ENCODE measurements at regions not wholly inside any gene's neighbourhood (a gene's known extent, or its start where the extent isn't known, plus 50 kb on each side); places are given as distances from the start of the nearest gene placed in this dataset.

DNA sequence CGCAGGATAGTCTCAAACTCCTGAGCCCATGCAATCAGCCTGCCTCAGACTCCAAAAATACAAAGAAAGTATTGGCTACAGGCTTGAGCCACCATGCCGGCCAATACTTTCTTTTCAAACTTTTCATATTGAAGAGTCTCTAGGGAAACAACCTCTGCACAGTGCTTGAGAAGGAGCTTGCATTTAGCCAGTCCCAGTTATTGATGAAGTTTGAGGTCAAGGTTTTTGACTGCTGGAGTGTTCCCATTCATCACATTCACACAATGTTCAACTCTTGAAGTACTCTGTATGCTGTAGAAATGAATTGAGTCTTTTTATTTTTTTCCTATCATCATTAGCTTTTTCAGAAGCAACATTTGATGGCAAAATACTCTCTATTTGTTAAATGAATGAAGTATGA, 355.8 kb upstream of the E2F7 start:
- Histone ChIP-seq H3K4me1 (no peaks in the 10 kb centered on the region), H3K9me3 (no peaks in the 10 kb centered on the region), H3K27ac (no peak overlapping the region), H3K4me3 (no peak overlapping the region), H3K4me2 (no peak overlapping the region)
- TF ChIP-seq SMC3 (IDR thresholded peaks at IDR 0.05), result no peak
- no peak for TF ChIP-seq CBX8 (IDR thresholded peaks at IDR 0.05)
- no peak for TF ChIP-seq POLR2AphosphoS2 (conservative IDR thresholded peaks at IDR 0.05; ENCODE audit: low read length)
- TF ChIP-seq, protein P1, sequence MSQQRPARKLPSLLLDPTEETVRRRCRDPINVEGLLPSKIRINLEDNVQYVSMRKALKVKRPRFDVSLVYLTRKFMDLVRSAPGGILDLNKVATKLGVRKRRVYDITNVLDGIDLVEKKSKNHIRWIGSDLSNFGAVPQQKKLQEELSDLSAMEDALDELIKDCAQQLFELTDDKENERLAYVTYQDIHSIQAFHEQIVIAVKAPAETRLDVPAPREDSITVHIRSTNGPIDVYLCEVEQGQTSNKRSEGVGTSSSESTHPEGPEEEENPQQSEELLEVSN (IDR thresholded peaks at IDR 0.05; ENCODE audit: borderline replicate concordance, low read depth), result no peak
- TF ChIP-seq RARB (CRISPR knock-in tag; IDR thresholded peaks at IDR 0.05), result no peak
- no peak for TF ChIP-seq HDAC2 (IDR thresholded peaks at IDR 0.05)
- no peak for TF ChIP-seq MYC (IDR thresholded peaks at IDR 0.05; ENCODE audit: borderline replicate concordance, low read length)
- TF ChIP-seq RFX5 (IDR thresholded peaks at IDR 0.05), result no peak
- no peak for TF ChIP-seq SREBF2 (IDR thresholded peaks at IDR 0.05)
- TF ChIP-seq, protein P2, sequence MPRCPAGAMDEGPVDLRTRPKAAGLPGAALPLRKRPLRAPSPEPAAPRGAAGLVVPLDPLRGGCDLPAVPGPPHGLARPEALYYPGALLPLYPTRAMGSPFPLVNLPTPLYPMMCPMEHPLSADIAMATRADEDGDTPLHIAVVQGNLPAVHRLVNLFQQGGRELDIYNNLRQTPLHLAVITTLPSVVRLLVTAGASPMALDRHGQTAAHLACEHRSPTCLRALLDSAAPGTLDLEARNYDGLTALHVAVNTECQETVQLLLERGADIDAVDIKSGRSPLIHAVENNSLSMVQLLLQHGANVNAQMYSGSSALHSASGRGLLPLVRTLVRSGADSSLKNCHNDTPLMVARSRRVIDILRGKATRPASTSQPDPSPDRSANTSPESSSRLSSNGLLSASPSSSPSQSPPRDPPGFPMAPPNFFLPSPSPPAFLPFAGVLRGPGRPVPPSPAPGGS (IDR thresholded peaks at IDR 0.05), result no peak
- TF ChIP-seq KDM1A (IDR thresholded peaks at IDR 0.05; ENCODE audit: low read depth), result no peak
- TF ChIP-seq NR3C1 (IDR thresholded peaks at IDR 0.05), result no peak
- no peak for TF ChIP-seq EHF (CRISPR knock-in tag; IDR thresholded peaks at IDR 0.05)
- TF ChIP-seq, protein P3, sequence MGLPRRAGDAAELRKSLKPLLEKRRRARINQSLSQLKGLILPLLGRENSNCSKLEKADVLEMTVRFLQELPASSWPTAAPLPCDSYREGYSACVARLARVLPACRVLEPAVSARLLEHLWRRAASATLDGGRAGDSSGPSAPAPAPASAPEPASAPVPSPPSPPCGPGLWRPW (IDR thresholded peaks at IDR 0.05), result no peak
- TF ChIP-seq, protein P4, sequence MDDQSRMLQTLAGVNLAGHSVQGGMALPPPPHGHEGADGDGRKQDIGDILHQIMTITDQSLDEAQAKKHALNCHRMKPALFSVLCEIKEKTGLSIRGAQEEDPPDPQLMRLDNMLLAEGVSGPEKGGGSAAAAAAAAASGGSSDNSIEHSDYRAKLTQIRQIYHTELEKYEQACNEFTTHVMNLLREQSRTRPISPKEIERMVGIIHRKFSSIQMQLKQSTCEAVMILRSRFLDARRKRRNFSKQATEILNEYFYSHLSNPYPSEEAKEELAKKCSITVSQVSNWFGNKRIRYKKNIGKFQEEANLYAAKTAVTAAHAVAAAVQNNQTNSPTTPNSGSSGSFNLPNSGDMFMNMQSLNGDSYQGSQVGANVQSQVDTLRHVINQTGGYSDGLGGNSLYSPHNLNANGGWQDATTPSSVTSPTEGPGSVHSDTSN (IDR thresholded peaks at IDR 0.05), result no peak
- DNase-seq (ENCODE audit: low read depth in 1 of 2, low spot score in 1 of 2), result no peak
- ATAC-seq, result no peak
- ChIA-PET POLR2A (no interaction called here), CTCF (interaction anchor here (1.0 kb wide), 1 partner anchor 11 kb away, joined by 4 read pairs; no protein-coding TSS in a partner anchor)
- FAIRE-seq, result no peak
- WGBS (ENCODE audit: missing lambda C conversion rate), result 22% methylated on average over 2 of the region's 2 CpGs

DNA sequence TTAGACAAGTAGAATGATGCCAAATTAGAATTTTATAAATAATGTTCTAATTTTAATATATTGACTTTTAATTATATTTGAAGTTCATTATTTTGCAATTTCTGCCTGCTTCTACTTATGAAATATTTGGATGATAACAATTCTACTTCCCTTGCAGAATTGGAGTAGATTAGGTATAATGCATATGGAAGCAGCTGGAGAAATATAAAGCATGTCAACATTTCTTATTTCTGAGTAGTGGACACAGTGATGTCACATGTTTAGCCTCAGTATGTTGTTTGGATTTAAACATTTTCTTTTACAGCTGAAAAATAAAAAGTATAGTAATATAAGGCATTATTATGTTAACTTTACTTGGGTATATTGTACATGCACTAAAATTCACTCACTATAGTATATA, 344.2 kb upstream of the E2F7 start:
- ChIA-PET POLR2A (no interaction called here), CTCF (no interaction called here)
- H3K9me3 ChIP-seq, result no peaks in the 10 kb centered on the region
- DNase-seq (ENCODE audit: low read depth in 1 of 2, low spot score in 1 of 2) (no peak), ATAC-seq (no peak), FAIRE-seq (no peak)
- H3K4me2 ChIP-seq, result no peak overlapping the region
- no peak overlapping the region for H3K4me3 ChIP-seq
- H3K4me1 ChIP-seq, result no peaks in the 10 kb centered on the region
- TF ChIP-seq, protein P5, sequence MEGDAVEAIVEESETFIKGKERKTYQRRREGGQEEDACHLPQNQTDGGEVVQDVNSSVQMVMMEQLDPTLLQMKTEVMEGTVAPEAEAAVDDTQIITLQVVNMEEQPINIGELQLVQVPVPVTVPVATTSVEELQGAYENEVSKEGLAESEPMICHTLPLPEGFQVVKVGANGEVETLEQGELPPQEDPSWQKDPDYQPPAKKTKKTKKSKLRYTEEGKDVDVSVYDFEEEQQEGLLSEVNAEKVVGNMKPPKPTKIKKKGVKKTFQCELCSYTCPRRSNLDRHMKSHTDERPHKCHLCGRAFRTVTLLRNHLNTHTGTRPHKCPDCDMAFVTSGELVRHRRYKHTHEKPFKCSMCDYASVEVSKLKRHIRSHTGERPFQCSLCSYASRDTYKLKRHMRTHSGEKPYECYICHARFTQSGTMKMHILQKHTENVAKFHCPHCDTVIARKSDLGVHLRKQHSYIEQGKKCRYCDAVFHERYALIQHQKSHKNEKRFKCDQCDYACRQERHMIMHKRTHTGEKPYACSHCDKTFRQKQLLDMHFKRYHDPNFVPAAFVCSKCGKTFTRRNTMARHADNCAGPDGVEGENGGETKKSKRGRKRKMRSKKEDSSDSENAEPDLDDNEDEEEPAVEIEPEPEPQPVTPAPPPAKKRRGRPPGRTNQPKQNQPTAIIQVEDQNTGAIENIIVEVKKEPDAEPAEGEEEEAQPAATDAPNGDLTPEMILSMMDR (IDR thresholded peaks at IDR 0.05), result no peak
- TF ChIP-seq POLR2AphosphoS2 (conservative IDR thresholded peaks at IDR 0.05; ENCODE audit: low read length) (no peak), PHF8 (IDR thresholded peaks at IDR 0.05; ENCODE audit: borderline replicate concordance, low read depth) (no peak), ZNF302 (CRISPR knock-in tag; IDR thresholded peaks at IDR 0.05) (no peak), BHLHE40 (IDR thresholded peaks at IDR 0.05; ENCODE audit: low read depth, low read length) (no peak)
- no peak overlapping the region for H3K27ac ChIP-seq

DNA sequence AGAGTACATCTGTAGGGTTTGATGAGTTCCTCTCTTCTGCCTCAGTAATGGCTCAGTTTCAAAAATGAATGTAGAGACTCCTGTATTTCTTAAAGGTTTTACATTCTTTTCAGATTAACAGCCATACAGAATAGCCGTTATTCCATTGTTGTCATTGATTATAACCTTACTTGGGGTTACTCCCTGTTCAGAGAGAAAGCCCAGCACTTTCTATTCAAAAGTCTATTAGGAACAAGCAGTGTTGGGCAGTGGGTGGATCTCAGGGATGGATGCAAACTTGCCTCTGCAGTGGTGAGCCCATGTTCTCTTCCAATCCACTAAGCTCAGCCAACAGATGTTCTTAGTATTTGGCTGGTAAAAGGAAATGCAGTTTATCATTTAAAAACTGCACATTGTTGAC, 342.6 kb upstream of the E2F7 start:
- Histone ChIP-seq H3K9me3 (no peaks in the 10 kb centered on the region), H3K27ac (no peak overlapping the region), H3K4me2 (no peak overlapping the region), H3K4me3 (no peak overlapping the region), H3K4me1 (no peaks in the 10 kb centered on the region)
- TF ChIP-seq, protein P6, sequence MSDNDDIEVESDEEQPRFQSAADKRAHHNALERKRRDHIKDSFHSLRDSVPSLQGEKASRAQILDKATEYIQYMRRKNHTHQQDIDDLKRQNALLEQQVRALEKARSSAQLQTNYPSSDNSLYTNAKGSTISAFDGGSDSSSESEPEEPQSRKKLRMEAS (IDR thresholded peaks at IDR 0.05), result no peak
- no peak for TF ChIP-seq CHD4 (IDR thresholded peaks at IDR 0.05; ENCODE audit: borderline replicate concordance)
- no peak for TF ChIP-seq MAFK (IDR thresholded peaks at IDR 0.05; ENCODE audit: partially characterized antibody)
- TF ChIP-seq FOXS1 (CRISPR knock-in tag; IDR thresholded peaks at IDR 0.05), result no peak
- TF ChIP-seq RNF2 (IDR thresholded peaks at IDR 0.05; ENCODE audit: borderline replicate concordance, low read depth), result no peak
- TF ChIP-seq TP53 (CRISPR knock-in tag; IDR thresholded peaks at IDR 0.05), result no peak
- TF ChIP-seq HOXB5 (CRISPR knock-in tag; IDR thresholded peaks at IDR 0.05), result no peak
- no peak for TF ChIP-seq KDM1A (IDR thresholded peaks at IDR 0.05; ENCODE audit: low read depth)
- no peak for TF ChIP-seq ZSCAN20 (CRISPR knock-in tag; IDR thresholded peaks at IDR 0.05)
- TF ChIP-seq HOXA7 (CRISPR knock-in tag; IDR thresholded peaks at IDR 0.05), result no peak
- no peak for TF ChIP-seq MYC (IDR thresholded peaks at IDR 0.05; ENCODE audit: borderline replicate concordance, low read length)
- WGBS (ENCODE audit: missing lambda C conversion rate), result 0% methylated on average over 1 of the region's 1 CpG
- POLR2A ChIA-PET, result interaction anchor here (0.7 kb wide), 1 partner anchor 18 kb away, joined by 3 read pairs; no protein-coding TSS in a partner anchor
- DNase-seq (ENCODE audit: low read depth in 1 of 2, low spot score in 1 of 2), result no peak
- CTCF ChIA-PET, result no interaction called here
- no peak for FAIRE-seq
- no peak for ATAC-seq

All from A549 (cell line).